Vagina (tissue), 2 donors: ENCODE measurements at regions not wholly inside any gene's neighbourhood (a gene's known extent, or its start where the extent isn't known, plus 50 kb on each side); places are given as distances from the start of the nearest gene placed in this dataset.

ENCODE experiments used
- CTCF ChIP-seq, 3 experiments: fragments of 450-650 bp in 2 of 3; fragments of 200-600 bp in 1 of 3; sonication (generic) in 1 of 3; IDR thresholded peaks; one replicate each; pipeline ENCODE4 v1.5.1; 2017 to 2019; ENCODE audit warnings: antibody characterized with exemption in 3 of 3, mild to moderate bottlenecking in 2 of 3, moderate library complexity in 2 of 3
- POLR2A ChIP-seq, 2 donors: fragments of 450-650 bp; IDR thresholded peaks; one replicate each; pipeline ENCODE4 v1.6.1; 2017; ENCODE audit warnings: antibody characterized with exemption in 2 of 2, mild to moderate bottlenecking in 2 of 2, moderate library complexity in 2 of 2
- POLR2AphosphoS5 ChIP-seq, 2 donors: sonication (generic); formaldehyde crosslinking; IDR thresholded peaks; one replicate each; pipeline ENCODE4 v1.9.0; 2017; ENCODE audit warnings: antibody characterized with exemption in 2 of 2, mild to moderate bottlenecking in 2 of 2, low read depth in 1 of 2; ENCODE audit not compliant: insufficient read depth in 1 of 2

GRCh38 chr6:159533016-159533415, 160.0 kb downstream of the SOD2 start:
- TF ChIP-seq POLR2AphosphoS5 (IDR thresholded peaks at IDR 0.05; ENCODE audit: insufficient read depth in 1 of 2, low read depth in 1 of 2) (no peak), CTCF (IDR thresholded peaks at IDR 0.05) (no peak), POLR2A (IDR thresholded peaks at IDR 0.05) (no peak)
